Upper lobe of right lung (tissue), 1 donor: ENCODE measurements at regions not wholly inside any gene's neighbourhood (a gene's known extent, or its start where the extent isn't known, plus 50 kb on each side); places are given as distances from the start of the nearest gene placed in this dataset.

Source experiments
- ATAC-seq: fragments of 200-7000 bp; cut with Tn5 transposase; one replicate; pipeline ENCODE4 v1.9.1; 2020; ENCODE audit warnings: mild to moderate bottlenecking, moderate library complexity
- DNase-seq: peaks from one replicate; pipeline ENCODE4 v3.0.0-alpha.2; 2020
- H3K27ac ChIP-seq: fragments of 200-600 bp; one replicate; pipeline ENCODE4 v1.8.0; 2022
- H3K27me3 ChIP-seq: fragments of 200-600 bp; one replicate; pipeline ENCODE4 v1.8.0; 2022; ENCODE audit warnings: mild to moderate bottlenecking
- H3K36me3 ChIP-seq: fragments of 200-600 bp; one replicate; pipeline ENCODE4 v1.8.0; 2022
- H3K4me1 ChIP-seq: fragments of 200-600 bp; one replicate; pipeline ENCODE4 v1.8.0; 2022
- H3K4me3 ChIP-seq: fragments of 200-600 bp; one replicate; pipeline ENCODE4 v1.8.0; 2022; ENCODE audit warnings: mild to moderate bottlenecking
- H3K9me3 ChIP-seq: fragments of 200-600 bp; one replicate; pipeline ENCODE4 v1.8.0; 2022
- intact Hi-C: fragments of 100-400 bp; cut with DNase I; formaldehyde crosslinking; loops from one replicate; pipeline ENCODE4 v1.11.0; 2022
- TF ChIP-seq, protein P1 (sequence below): fragments of 200-600 bp; IDR thresholded peaks from one replicate; pipeline ENCODE4 v1.8.0; 2022; ENCODE audit warnings: antibody characterized with exemption
- donor health status: DM: no; HTN: yes; CAD: no; lungs with severe emphysema.

DNA sequence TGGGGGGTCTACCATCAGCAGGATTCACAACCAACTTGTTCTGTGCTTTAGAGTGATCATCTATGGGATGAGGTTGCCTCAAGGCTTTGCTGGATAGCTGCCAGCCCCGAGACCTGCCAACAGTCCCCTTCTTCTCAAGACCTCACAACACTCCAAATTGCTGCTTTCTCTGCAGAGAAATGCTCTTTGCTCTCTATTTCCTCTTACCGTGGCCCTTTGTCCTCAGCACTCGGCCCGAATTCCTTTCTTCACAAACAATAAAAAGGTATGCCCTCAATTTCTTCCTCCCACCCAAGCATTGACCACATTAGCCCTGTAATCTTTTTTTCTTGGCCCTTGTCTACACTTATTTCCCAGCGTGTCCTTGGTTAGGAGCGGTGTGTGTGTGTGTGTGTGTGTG lies 147.4 kb upstream of the SNX19 start:
- Histone ChIP-seq H3K4me1 (no peaks in the 10 kb centered on the region), H3K27ac (no peak overlapping the region), H3K4me3 (no peak overlapping the region), H3K36me3 (no peaks in the 10 kb centered on the region), H3K9me3 (no peaks in the 10 kb centered on the region), H3K27me3 (peaks cover 9% of the 10 kb centered on the region)
- TF ChIP-seq, protein P1, sequence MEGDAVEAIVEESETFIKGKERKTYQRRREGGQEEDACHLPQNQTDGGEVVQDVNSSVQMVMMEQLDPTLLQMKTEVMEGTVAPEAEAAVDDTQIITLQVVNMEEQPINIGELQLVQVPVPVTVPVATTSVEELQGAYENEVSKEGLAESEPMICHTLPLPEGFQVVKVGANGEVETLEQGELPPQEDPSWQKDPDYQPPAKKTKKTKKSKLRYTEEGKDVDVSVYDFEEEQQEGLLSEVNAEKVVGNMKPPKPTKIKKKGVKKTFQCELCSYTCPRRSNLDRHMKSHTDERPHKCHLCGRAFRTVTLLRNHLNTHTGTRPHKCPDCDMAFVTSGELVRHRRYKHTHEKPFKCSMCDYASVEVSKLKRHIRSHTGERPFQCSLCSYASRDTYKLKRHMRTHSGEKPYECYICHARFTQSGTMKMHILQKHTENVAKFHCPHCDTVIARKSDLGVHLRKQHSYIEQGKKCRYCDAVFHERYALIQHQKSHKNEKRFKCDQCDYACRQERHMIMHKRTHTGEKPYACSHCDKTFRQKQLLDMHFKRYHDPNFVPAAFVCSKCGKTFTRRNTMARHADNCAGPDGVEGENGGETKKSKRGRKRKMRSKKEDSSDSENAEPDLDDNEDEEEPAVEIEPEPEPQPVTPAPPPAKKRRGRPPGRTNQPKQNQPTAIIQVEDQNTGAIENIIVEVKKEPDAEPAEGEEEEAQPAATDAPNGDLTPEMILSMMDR, result no peak
- ATAC-seq (no peak), DNase-seq (no peak)
- intact Hi-C loops, result no loop called here

DNA sequence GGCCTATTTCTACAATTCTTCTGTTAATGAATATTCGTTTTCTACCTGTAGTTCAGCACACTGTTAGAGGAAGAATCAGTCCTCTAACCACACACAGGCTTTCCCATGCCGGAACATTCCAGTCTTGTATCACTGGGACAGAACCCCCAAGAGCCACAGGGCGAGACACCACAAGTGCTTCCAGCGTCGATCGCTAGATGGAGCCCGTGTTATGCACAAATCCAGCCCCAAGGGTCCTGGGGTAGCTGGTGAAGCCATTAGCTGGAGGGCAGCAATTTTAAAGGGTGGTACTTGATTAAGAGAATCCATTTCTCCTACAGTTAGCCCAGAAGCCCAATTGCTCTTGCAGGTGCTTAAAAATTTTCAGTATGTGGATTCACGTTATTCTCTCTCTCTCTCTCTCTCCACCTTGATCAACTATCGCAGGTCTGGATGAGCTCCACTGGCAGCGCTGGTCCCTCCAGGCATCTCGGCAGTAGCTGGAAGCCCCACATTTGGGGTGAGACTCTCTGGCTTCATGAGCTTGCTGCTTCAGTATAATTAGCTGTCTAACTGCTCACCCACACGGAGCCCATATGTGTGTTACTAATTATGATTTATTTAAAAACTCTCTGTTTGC lies 148.2 kb upstream of the SNX19 start:
- peak; percentile 72 for ATAC-seq
- H3K36me3 ChIP-seq, result no peaks in the 10 kb centered on the region
- no peaks in the 10 kb centered on the region for H3K9me3 ChIP-seq
- no peak overlapping the region for H3K27ac ChIP-seq
- TF ChIP-seq, protein P1, result peak; percentile 75
- peaks cover 9% of the 10 kb centered on the region for H3K27me3 ChIP-seq
- H3K4me3 ChIP-seq, result no peak overlapping the region
- intact Hi-C loops, result no loop called here
- no peaks in the 10 kb centered on the region for H3K4me1 ChIP-seq
- DNase-seq, result peak; percentile 68

DNA sequence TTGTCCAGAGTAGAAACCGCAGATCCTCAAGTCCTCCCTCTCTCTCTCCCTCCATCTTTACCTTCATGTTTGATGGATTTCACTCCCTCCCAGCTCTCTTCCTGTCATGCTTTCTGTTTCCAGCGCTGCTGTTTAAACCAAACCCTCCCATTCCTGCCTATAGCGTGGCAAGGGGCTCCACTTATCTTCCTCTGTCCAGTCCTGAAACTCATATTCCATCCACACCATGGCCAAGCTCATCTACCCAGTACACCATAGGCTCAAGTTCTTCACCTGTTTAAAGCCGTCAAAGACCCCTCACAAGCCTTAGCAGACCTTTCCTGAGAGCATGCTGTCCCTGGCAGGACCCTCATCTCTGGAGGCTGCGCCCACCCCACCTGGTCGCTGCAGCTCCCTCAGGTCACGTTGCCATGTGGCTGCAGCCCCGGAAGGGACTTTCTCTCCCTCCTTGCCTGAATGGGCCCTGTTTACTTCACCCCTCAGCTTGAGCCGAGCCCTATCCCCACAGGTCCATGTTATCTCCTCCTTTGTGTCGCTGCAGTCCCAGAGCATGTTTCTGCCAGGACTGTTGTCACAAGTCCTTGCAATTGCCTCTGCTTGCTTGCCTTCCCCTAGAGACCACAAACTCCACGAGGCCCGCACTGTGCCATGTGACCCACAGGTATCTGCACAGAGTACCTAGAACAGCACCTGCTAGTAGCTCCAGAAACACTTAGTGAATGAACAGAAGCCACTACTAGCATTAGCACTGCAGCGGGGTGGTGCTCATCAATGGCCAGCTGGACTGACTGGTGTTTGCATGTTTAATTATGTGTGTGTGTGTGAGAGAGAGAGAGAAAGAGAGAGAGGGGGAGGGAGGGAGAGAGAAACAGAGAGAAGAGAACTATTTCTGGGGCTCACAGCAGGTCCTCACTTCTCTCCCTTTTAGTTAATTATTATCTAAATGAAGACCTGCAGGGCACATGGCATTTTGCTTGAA lies 149.4 kb upstream of the SNX19 start:
- DNase-seq (no peak), ATAC-seq (no peak)

DNA sequence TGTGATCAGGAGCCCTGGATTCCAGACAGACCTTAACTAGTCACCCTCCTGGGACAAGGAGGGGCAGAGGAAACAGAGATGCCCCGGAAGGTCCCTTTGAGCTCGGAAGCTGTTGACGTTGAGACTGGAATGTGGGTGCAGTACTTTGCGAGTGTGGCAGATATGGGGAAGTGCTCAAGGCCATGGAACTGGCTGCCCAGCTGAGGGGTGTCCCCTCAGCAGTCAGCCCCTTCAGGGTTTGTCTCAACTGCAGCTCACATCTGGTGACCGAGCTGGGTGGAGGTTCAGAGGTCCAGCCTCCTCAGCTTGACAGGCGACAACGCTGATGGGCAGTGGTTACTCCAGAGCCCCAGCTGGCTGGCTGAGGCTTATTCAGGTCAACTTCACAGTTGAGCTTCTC lies 150.3 kb upstream of the SNX19 start:
- Histone ChIP-seq H3K9me3 (no peaks in the 10 kb centered on the region), H3K27me3 (peaks cover 9% of the 10 kb centered on the region), H3K4me1 (no peaks in the 10 kb centered on the region), H3K36me3 (no peaks in the 10 kb centered on the region), H3K27ac (no peak overlapping the region), H3K4me3 (no peak overlapping the region)
- intact Hi-C loops, result no loop called here
- DNase-seq, result no peak
- TF ChIP-seq, protein P1, result no peak
- ATAC-seq, result peak; percentile 11

More for the DNA sequence above, 149.4 kb upstream of the SNX19 start:
- Histone ChIP-seq H3K4me1 (no peaks in the 10 kb centered on the region), H3K9me3 (no peaks in the 10 kb centered on the region), H3K27me3 (peaks cover 9% of the 10 kb centered on the region), H3K27ac (no peak overlapping the region), H3K36me3 (no peaks in the 10 kb centered on the region), H3K4me3 (no peak overlapping the region)
- intact Hi-C loops, result no loop called here
- TF ChIP-seq, protein P1, result no peak

DNA sequence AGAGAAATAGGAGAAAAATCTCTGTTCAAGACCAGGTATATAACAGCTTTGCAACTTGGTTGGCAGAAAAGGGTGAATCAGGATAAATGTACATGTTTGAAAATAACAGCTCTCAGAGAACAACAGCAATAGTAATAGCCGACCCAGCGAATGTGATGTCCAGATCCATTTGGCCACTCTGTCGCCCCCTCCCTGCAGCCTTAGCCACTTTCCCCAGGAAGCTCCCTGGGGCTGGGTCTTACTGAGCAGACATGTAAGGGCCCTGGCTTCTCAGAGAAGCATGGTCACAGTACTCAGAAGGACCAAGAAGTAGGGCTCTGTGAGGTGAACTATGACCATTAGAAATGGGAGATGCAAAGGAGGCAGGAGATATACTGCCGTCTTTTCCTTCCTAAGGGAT lies 154.1 kb upstream of the SNX19 start:
- Histone ChIP-seq H3K4me1 (no peaks in the 10 kb centered on the region), H3K4me3 (no peak overlapping the region), H3K36me3 (no peaks in the 10 kb centered on the region), H3K27ac (no peak overlapping the region), H3K9me3 (no peaks in the 10 kb centered on the region), H3K27me3 (no peaks in the 10 kb centered on the region)
- no peak for ATAC-seq
- TF ChIP-seq, protein P1, result no peak
- intact Hi-C loops, result no loop called here
- DNase-seq, result no peak
